K562 (cell line): ENCODE measurements at regions not wholly inside any gene's neighbourhood (a gene's known extent, or its start where the extent isn't known, plus 50 kb on each side); places are given as distances from the start of the nearest gene placed in this dataset.

Source experiments
- CHD7 ChIP-seq: fragments of 200-600 bp; sonication (generic); IDR thresholded peaks from one replicate; pipeline ENCODE4 v1.6.1; 2012; ENCODE audit warnings: mild to moderate bottlenecking, low read depth, low read length, inconsistent platforms
- E2F6 ChIP-seq, 2 experiments: IDR thresholded peaks; 2 replicates each; pipeline ENCODE4 v1.6.1; 2011; ENCODE audit warnings: borderline replicate concordance in 1 of 2, control low read depth in 1 of 2, low read depth in 1 of 2, low read length in 1 of 2, mild to moderate bottlenecking in 1 of 2, mixed read lengths in 1 of 2, moderate library complexity in 1 of 2; ENCODE audit not compliant: insufficient read depth in 1 of 2, insufficient read length in 1 of 2, poor library complexity in 1 of 2, severe bottlenecking in 1 of 2; ENCODE audit errors: extremely low read depth in 1 of 2
- ELF1 ChIP-seq: fragments of 200-800 bp; sonication (Bioruptor generic); IDR thresholded peaks from 2 replicates; pipeline ENCODE4 v1.6.1; 2016; ENCODE audit warnings: missing genetic modification characterization, missing compliant biosample characterization
- FOXM1 ChIP-seq, 2 experiments: fragments of 450-650 bp in 1 of 2; sonication (generic) in 1 of 2; formaldehyde crosslinking in 1 of 2; IDR thresholded peaks; 2 replicates each; pipeline versions ENCODE4 v1.6.1 to v1.9.0; 2017 to 2022; ENCODE audit warnings: low read depth in 2 of 2, mild to moderate bottlenecking in 2 of 2, missing genetic modification reagents in 1 of 2, moderate library complexity in 1 of 2
- HBP1 ChIP-seq: fragments of 450-650 bp; formaldehyde crosslinking; IDR thresholded peaks from 2 replicates; pipeline ENCODE4 v1.4.0; 2022; ENCODE audit warnings: missing genetic modification characterization
- HNRNPH1 ChIP-seq: fragments of 200-400 bp; formaldehyde crosslinking; optimal IDR thresholded peaks from 2 replicates; pipeline ENCODE3; 2017; ENCODE audit warnings: low read depth, mild to moderate bottlenecking, low read length, moderate library complexity
- NR2F6 ChIP-seq: fragments of 450-650 bp; formaldehyde crosslinking; IDR thresholded peaks from 2 replicates; pipeline ENCODE4 v1.4.0; 2020; ENCODE audit warnings: mild to moderate bottlenecking
- POLR2G ChIP-seq: fragments of 200-400 bp; formaldehyde crosslinking; IDR thresholded peaks from 2 replicates; pipeline ENCODE4 v1.6.1; 2017; ENCODE audit warnings: low read depth, mild to moderate bottlenecking, antibody characterized with exemption, low read length, moderate library complexity
- ZBED1 ChIP-seq: IDR thresholded peaks from 2 replicates; pipeline ENCODE4 v1.6.1; 2014
- ZNF436 ChIP-seq: fragments of 250-450, 450-650 bp; sonication (Bioruptor Pico); formaldehyde crosslinking; IDR thresholded peaks from 2 replicates; pipeline ENCODE4 v1.7.0; 2020; ENCODE audit warnings: mild to moderate bottlenecking

GRCh38 chr1:244224487-244225430 lies 173.7 kb downstream of the ZBTB18 start (continued):
- no peak for TF ChIP-seq CHD7
- no peak for TF ChIP-seq POLR2G
- TF ChIP-seq ZNF436 (CRISPR knock-in tag): no peak
- peak; percentile 40; the same call in 1 of the 2 replicates for TF ChIP-seq ELF1
- no peak for TF ChIP-seq E2F6 (IDR thresholded peaks at IDR 0.05; ENCODE audit: borderline replicate concordance in 1 of 2, extremely low read depth in 1 of 2, insufficient read depth in 1 of 2, insufficient read length in 1 of 2, low read depth in 1 of 2, low read length in 1 of 2, poor library complexity in 1 of 2, severe bottlenecking in 1 of 2)
- TF ChIP-seq NR2F6: no peak
- 0 out of 2 replicates have a peak, but pooled peaks have one; percentile 40 for TF ChIP-seq HBP1 (CRISPR knock-in tag)
- TF ChIP-seq FOXM1 (IDR thresholded peaks at IDR 0.05; ENCODE audit: low read depth): no peak
- no peak for TF ChIP-seq FOXM1 (CRISPR knock-in tag; IDR thresholded peaks at IDR 0.05; ENCODE audit: low read depth)
- TF ChIP-seq ZBED1: no peak
- no peak for TF ChIP-seq HNRNPH1
